ENCODE measurements at regions not wholly inside any gene's neighbourhood (a gene's known extent, or its start where the extent isn't known, plus 50 kb on each side); places are given as distances from the start of the nearest gene placed in this dataset.

- TF ChIP-seq POLR2AphosphoS5 (IDR thresholded peaks at IDR 0.05; ENCODE audit: insufficient read depth in 1 of 2, low read depth in 1 of 2): no peak
- no peak for TF ChIP-seq CTCF (IDR thresholded peaks at IDR 0.05)
- no peak for TF ChIP-seq POLR2A (IDR thresholded peaks at IDR 0.05)
These were observed 111.5 kb upstream of the MKI67 start for GRCh38 chr10:128237710-128238109.
